ENCODE measurements at regions not wholly inside any gene's neighbourhood (a gene's known extent, or its start where the extent isn't known, plus 50 kb on each side); places are given as distances from the start of the nearest gene placed in this dataset.
"Not testable (repeated sequence)": the region's sequence is repeated elsewhere in the genome, so short reads cannot be mapped to it uniquely, and the experiment has no call there.

GRCh38 chr12:114152066-114152465 is 185.9 kb upstream of the RBM19 start:
- H3K27me3 Mint-ChIP-seq (ENCODE audit: unreplicated experiment): no peaks in the 10 kb centered on the region
- no peaks in the 10 kb centered on the region for H3K9me3 Mint-ChIP-seq (ENCODE audit: unreplicated experiment)
- no peak for TF ChIP-seq CTCF (IDR thresholded peaks at IDR 0.05; ENCODE audit: partially characterized antibody, unreplicated experiment)
- no peak overlapping the region for H3K4me3 Mint-ChIP-seq (ENCODE audit: unreplicated experiment)
- H3K36me3 Mint-ChIP-seq (ENCODE audit: unreplicated experiment): no peaks in the 10 kb centered on the region
- H3K27ac Mint-ChIP-seq (ENCODE audit: unreplicated experiment): no peak overlapping the region
- no peaks in the 10 kb centered on the region for H3K4me1 Mint-ChIP-seq (ENCODE audit: low read depth, unreplicated experiment)
- DNase-seq: no peak

- H3K4me1 Mint-ChIP-seq (ENCODE audit: low read depth, unreplicated experiment); H3K27me3 Mint-ChIP-seq (ENCODE audit: unreplicated experiment); H3K9me3 Mint-ChIP-seq (ENCODE audit: unreplicated experiment); H3K27ac Mint-ChIP-seq (ENCODE audit: unreplicated experiment); H3K36me3 Mint-ChIP-seq (ENCODE audit: unreplicated experiment); DNase-seq; H3K4me3 Mint-ChIP-seq (ENCODE audit: unreplicated experiment): not testable (repeated sequence)
Measured at GRCh38 chr12:114150584-114150983, 184.5 kb upstream of the RBM19 start.

DNA sequence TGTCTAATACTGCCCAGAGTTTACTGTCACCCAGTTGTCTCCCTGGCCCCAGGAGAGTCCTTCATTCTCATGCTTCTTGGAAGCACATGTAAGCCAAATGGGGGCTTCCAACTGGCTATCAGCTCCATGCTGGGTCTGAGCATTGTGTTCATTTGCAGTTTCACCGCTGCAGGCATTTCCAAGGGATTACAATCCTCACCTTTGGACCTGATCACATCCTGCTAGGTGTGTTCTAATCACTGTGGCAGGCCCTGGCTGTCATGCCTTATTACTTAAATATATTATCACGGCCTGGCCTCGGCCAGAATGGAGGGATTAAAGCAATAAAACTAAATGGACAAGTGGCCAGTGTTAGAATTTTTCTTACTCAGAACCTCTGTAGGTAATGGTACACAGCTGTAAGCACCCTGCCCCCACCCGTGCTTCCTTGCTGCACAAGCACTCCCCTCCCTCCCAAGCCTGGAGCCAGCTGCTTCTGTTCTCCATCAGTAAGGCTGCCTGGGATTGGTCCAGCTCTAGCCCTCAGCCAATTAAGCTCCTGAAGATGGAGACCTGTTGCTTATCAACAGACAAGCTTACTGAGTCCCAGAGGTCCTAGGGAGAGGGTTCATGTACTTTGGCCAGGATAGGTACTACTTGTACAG is 175.9 kb upstream of the RBM19 start:
- Mint-ChIP-seq H3K4me3 (ENCODE audit: unreplicated experiment) (no peak overlapping the region), H3K27ac (ENCODE audit: unreplicated experiment) (no peak overlapping the region), H3K27me3 (ENCODE audit: unreplicated experiment) (no peaks in the 10 kb centered on the region), H3K4me1 (ENCODE audit: low read depth, unreplicated experiment) (peaks cover 2% of the 10 kb centered on the region), H3K9me3 (ENCODE audit: unreplicated experiment) (no peaks in the 10 kb centered on the region), H3K36me3 (ENCODE audit: unreplicated experiment) (no peaks in the 10 kb centered on the region)
- no peak for DNase-seq
- no peak for TF ChIP-seq CTCF (IDR thresholded peaks at IDR 0.05; ENCODE audit: partially characterized antibody, unreplicated experiment)

DNA sequence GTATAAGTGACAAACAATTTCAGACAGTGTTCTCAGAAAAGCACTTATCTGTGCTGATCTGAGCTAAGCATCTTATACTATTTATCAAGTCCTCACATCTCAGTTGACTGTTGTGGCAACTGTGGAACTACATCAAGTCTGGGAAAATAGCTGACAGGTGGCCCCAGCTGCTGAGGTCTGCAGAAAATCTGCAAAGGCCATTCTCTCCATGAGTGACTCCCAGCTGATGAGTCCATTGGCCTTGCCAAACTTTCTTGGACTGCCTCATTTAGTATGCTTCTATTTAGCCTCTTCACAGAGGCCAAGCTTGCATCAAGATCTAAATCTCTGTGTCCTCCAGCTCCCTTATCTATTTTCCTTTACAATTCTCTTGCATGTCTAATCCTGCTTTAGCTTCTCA is 174.5 kb upstream of the RBM19 start:
- no peak overlapping the region for H3K27ac Mint-ChIP-seq (ENCODE audit: unreplicated experiment)
- H3K36me3 Mint-ChIP-seq (ENCODE audit: unreplicated experiment): no peaks in the 10 kb centered on the region
- no peak overlapping the region for H3K4me3 Mint-ChIP-seq (ENCODE audit: unreplicated experiment)
- no peaks in the 10 kb centered on the region for H3K27me3 Mint-ChIP-seq (ENCODE audit: unreplicated experiment)
- DNase-seq: no peak
- H3K9me3 Mint-ChIP-seq (ENCODE audit: unreplicated experiment): no peaks in the 10 kb centered on the region
- TF ChIP-seq CTCF (IDR thresholded peaks at IDR 0.05; ENCODE audit: partially characterized antibody, unreplicated experiment): no peak
- peaks cover 2% of the 10 kb centered on the region for H3K4me1 Mint-ChIP-seq (ENCODE audit: low read depth, unreplicated experiment)

DNA sequence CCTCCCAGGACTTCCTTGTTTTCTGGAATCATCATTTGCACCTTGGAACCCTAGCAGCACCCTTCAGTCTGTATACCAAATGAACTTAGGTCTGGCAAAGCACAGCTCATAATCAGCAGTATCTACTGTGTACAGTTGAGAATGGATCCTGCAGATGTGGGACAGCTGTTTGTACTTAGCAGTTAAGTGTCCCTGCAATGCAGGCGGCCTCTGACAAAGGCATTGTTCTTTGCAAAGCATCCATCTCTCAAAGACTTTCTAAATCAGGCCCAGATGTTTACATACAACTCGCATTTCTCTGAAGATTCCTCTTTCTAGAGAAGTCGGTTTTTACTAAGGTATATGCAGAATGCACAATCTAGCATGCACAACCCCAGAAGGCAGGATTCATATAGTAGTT is 170.5 kb upstream of the RBM19 start:
- peaks cover 2% of the 10 kb centered on the region for H3K4me1 Mint-ChIP-seq (ENCODE audit: low read depth, unreplicated experiment)
- H3K27ac Mint-ChIP-seq (ENCODE audit: unreplicated experiment): no peak overlapping the region
- DNase-seq: no peak
- no peaks in the 10 kb centered on the region for H3K27me3 Mint-ChIP-seq (ENCODE audit: unreplicated experiment)
- no peaks in the 10 kb centered on the region for H3K9me3 Mint-ChIP-seq (ENCODE audit: unreplicated experiment)
- H3K36me3 Mint-ChIP-seq (ENCODE audit: unreplicated experiment): no peaks in the 10 kb centered on the region
- no peak for TF ChIP-seq CTCF (IDR thresholded peaks at IDR 0.05; ENCODE audit: partially characterized antibody, unreplicated experiment)
- no peak overlapping the region for H3K4me3 Mint-ChIP-seq (ENCODE audit: unreplicated experiment)
